SK-N-MC (cell line): ENCODE measurements at regions not wholly inside any gene's neighbourhood (a gene's known extent, or its start where the extent isn't known, plus 50 kb on each side); places are given as distances from the start of the nearest gene placed in this dataset.
"Not testable (repeated sequence)": the region's sequence is repeated elsewhere in the genome, so short reads cannot be mapped to it uniquely, and the experiment has no call there.

Experiments used
- DNase-seq: peaks from one replicate; pipeline ENCODE4 v3.0.0-alpha.2; 2011; ENCODE audit warnings: low read depth, low spot score
- H3K27ac ChIP-seq: fragments of 200-600 bp; sonication (generic); 2 replicates; pipeline ENCODE4 v1.5.1; 2016; ENCODE audit warnings: mixed run types
- H3K36me3 ChIP-seq: fragments of 200-600 bp; sonication (generic); 2 replicates; pipeline ENCODE4 v1.6.1; 2017; ENCODE audit warnings: antibody characterized with exemption, low read length, mixed read lengths; ENCODE audit not compliant: insufficient read depth
- H3K4me3 ChIP-seq: fragments of 200-600 bp; sonication (generic); 2 replicates; pipeline ENCODE4 v1.5.1; 2016
- H3K9ac ChIP-seq: fragments of 200-600 bp; sonication (generic); 2 replicates; pipeline ENCODE4 v1.8.0; 2017; ENCODE audit warnings: mixed run types, mixed read lengths; ENCODE audit not compliant: insufficient read length
- H3K9me3 ChIP-seq: fragments of 200-600 bp; sonication (generic); 2 replicates; pipeline ENCODE4 v1.6.1; 2017; ENCODE audit warnings: low read depth, mild to moderate bottlenecking, antibody characterized with exemption, low read length, moderate library complexity, mixed read lengths
- EZH2 ChIP-seq: fragments of 200-600 bp; sonication (generic); IDR thresholded peaks from one replicate; pipeline ENCODE4 v1.6.1; 2017; ENCODE audit warnings: antibody characterized with exemption
- FOXP2 ChIP-seq: optimal IDR thresholded peaks from 2 replicates; pipeline ENCODE3; 2011; ENCODE audit warnings: mild to moderate bottlenecking, moderate library complexity; ENCODE audit not compliant: insufficient read depth; ENCODE audit errors: extremely low read length, control extremely low read depth
- POLR2AphosphoS5 ChIP-seq: IDR thresholded peaks from 2 replicates; pipeline ENCODE4 v1.6.1; 2012; ENCODE audit warnings: mild to moderate bottlenecking, low read depth, low read length, borderline replicate concordance

GRCh38 chr4:117908306-117909207 is 125.7 kb upstream of the NDST3 start:
- Histone ChIP-seq H3K36me3 (no peaks in the 10 kb centered on the region), H3K9ac (no peak overlapping the region), H3K4me3 (no peak overlapping the region), H3K9me3 (no peaks in the 10 kb centered on the region), H3K27ac (no peak overlapping the region)
- DNase-seq: no peak
- TF ChIP-seq POLR2AphosphoS5 (no peak), FOXP2 (no peak), EZH2 (no peak)

GRCh38 chr4:117916728-117917127 is 117.6 kb upstream of the NDST3 start:
- no peak overlapping the region for H3K4me3 ChIP-seq
- H3K9ac ChIP-seq: no peak overlapping the region
- TF ChIP-seq FOXP2 (no peak), EZH2 (no peak), POLR2AphosphoS5 (no peak)
- H3K9me3 ChIP-seq: no peaks in the 10 kb centered on the region
- no peak for DNase-seq
- H3K27ac ChIP-seq: no peak overlapping the region
- no peaks in the 10 kb centered on the region for H3K36me3 ChIP-seq

GRCh38 chr4:117922311-117922710 is 112.0 kb upstream of the NDST3 start:
- not testable (repeated sequence) for H3K9ac ChIP-seq

GRCh38 chr4:117927823-117928222 is 106.5 kb upstream of the NDST3 start:
- not testable (repeated sequence) for H3K9me3 ChIP-seq, H3K27ac ChIP-seq, DNase-seq, H3K9ac ChIP-seq, H3K36me3 ChIP-seq, H3K4me3 ChIP-seq

More at GRCh38 chr4:117922311-117922710, 112.0 kb upstream of the NDST3 start:
- H3K4me3 ChIP-seq, H3K9me3 ChIP-seq, H3K36me3 ChIP-seq, DNase-seq, H3K27ac ChIP-seq: not testable (repeated sequence)

GRCh38 chr4:117941611-117942010 is 92.7 kb upstream of the NDST3 start:
- H3K4me3 ChIP-seq: no peak overlapping the region
- H3K36me3 ChIP-seq: no peaks in the 10 kb centered on the region
- H3K9me3 ChIP-seq: no peaks in the 10 kb centered on the region
- no peak overlapping the region for H3K27ac ChIP-seq
- H3K9ac ChIP-seq: no peak overlapping the region
- DNase-seq: no peak
- no peak for TF ChIP-seq FOXP2
- TF ChIP-seq EZH2: no peak
- TF ChIP-seq POLR2AphosphoS5: no peak

GRCh38 chr4:117949621-117950020 is 84.7 kb upstream of the NDST3 start:
- Histone ChIP-seq H3K36me3 (no peaks in the 10 kb centered on the region), H3K9ac (no peak overlapping the region), H3K4me3 (no peak overlapping the region), H3K9me3 (no peaks in the 10 kb centered on the region), H3K27ac (no peak overlapping the region)
- no peak for DNase-seq
- TF ChIP-seq POLR2AphosphoS5 (no peak), FOXP2 (no peak), EZH2 (no peak)

- H3K27ac ChIP-seq: no peak overlapping the region
- no peak overlapping the region for H3K9ac ChIP-seq
- no peak overlapping the region for H3K4me3 ChIP-seq
- no peaks in the 10 kb centered on the region for H3K36me3 ChIP-seq
- DNase-seq: no peak
- TF ChIP-seq EZH2: no peak
- TF ChIP-seq FOXP2: no peak
- no peaks in the 10 kb centered on the region for H3K9me3 ChIP-seq
Observed at GRCh38 chr4:117957571-117957970, 76.7 kb upstream of the NDST3 start.

- TF ChIP-seq POLR2AphosphoS5 (no peak), FOXP2 (no peak), EZH2 (no peak)
- Histone ChIP-seq H3K36me3 (no peaks in the 10 kb centered on the region), H3K4me3 (no peak overlapping the region; the same call in 1 of the 2 replicates), H3K9me3 (no peaks in the 10 kb centered on the region), H3K27ac (no peak overlapping the region), H3K9ac (no peak overlapping the region)
- DNase-seq: no peak
Observed at GRCh38 chr4:117965622-117966021, 68.7 kb upstream of the NDST3 start.

GRCh38 chr4:117968606-117969005 is 65.7 kb upstream of the NDST3 start:
- DNase-seq: no peak
- Histone ChIP-seq H3K4me3 (no peak overlapping the region), H3K9me3 (no peaks in the 10 kb centered on the region), H3K36me3 (no peaks in the 10 kb centered on the region), H3K27ac (no peak overlapping the region), H3K9ac (no peak overlapping the region)
- TF ChIP-seq POLR2AphosphoS5 (no peak), EZH2 (no peak), FOXP2 (no peak)
